C4-2B (cell line): ENCODE measurements at regions not wholly inside any gene's neighbourhood (a gene's known extent, or its start where the extent isn't known, plus 50 kb on each side); places are given as distances from the start of the nearest gene placed in this dataset.

Experiments
- ZFX ChIP-seq: fragments of 450-650 bp; IDR thresholded peaks from 2 replicates; pipeline ENCODE4 v1.6.1; 2017
- TF ChIP-seq, protein P1 (sequence below): fragments of 450-650 bp; conservative IDR thresholded peaks from 2 replicates; pipeline ENCODE4 v1.5.1; 2017; ENCODE audit warnings: mild to moderate bottlenecking

GRCh38 chr9:12416716-12417115, 276.5 kb upstream of the TYRP1 start:
- TF ChIP-seq, protein P1, sequence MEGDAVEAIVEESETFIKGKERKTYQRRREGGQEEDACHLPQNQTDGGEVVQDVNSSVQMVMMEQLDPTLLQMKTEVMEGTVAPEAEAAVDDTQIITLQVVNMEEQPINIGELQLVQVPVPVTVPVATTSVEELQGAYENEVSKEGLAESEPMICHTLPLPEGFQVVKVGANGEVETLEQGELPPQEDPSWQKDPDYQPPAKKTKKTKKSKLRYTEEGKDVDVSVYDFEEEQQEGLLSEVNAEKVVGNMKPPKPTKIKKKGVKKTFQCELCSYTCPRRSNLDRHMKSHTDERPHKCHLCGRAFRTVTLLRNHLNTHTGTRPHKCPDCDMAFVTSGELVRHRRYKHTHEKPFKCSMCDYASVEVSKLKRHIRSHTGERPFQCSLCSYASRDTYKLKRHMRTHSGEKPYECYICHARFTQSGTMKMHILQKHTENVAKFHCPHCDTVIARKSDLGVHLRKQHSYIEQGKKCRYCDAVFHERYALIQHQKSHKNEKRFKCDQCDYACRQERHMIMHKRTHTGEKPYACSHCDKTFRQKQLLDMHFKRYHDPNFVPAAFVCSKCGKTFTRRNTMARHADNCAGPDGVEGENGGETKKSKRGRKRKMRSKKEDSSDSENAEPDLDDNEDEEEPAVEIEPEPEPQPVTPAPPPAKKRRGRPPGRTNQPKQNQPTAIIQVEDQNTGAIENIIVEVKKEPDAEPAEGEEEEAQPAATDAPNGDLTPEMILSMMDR, result no peak
- no peak for TF ChIP-seq ZFX
